ENCODE measurements at regions not wholly inside any gene's neighbourhood (a gene's known extent, or its start where the extent isn't known, plus 50 kb on each side); places are given as distances from the start of the nearest gene placed in this dataset.

DNA sequence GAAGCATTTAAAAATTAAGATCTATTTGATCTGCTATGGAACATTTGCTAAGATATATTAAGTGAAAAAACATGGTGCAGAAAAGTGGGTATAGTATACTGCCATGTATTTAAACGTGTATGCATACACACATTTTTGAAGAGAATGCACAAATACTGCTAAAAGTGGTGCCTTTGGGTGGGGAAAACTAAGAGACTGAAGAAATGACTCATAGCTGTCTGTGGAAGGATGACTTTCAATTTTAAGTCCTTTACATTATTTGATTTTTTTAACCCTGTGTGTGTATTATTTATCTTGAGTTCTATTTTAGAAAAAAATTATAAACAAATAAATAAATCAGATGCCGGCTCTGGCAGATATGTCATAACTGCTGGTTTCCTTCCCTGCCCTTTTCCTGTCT lies 120.7 kb upstream of the SLIT3 start (continued):
- no peak for TF ChIP-seq ZNF281 (CRISPR knock-in tag; IDR thresholded peaks at IDR 0.05; ENCODE audit: borderline replicate concordance)
- TF ChIP-seq NFIB (CRISPR knock-in tag; IDR thresholded peaks at IDR 0.05; ENCODE audit: borderline replicate concordance) = no peak
- TF ChIP-seq EP300 (IDR thresholded peaks at IDR 0.05; ENCODE audit: low read depth in 2 of 2, low read length in 2 of 2) = no peak
- TF ChIP-seq EP300 (CRISPR knock-in tag; IDR thresholded peaks at IDR 0.05; ENCODE audit: borderline replicate concordance) = no peak
- no peak for TF ChIP-seq LBX2 (CRISPR knock-in tag; IDR thresholded peaks at IDR 0.05; ENCODE audit: borderline replicate concordance)

DNA sequence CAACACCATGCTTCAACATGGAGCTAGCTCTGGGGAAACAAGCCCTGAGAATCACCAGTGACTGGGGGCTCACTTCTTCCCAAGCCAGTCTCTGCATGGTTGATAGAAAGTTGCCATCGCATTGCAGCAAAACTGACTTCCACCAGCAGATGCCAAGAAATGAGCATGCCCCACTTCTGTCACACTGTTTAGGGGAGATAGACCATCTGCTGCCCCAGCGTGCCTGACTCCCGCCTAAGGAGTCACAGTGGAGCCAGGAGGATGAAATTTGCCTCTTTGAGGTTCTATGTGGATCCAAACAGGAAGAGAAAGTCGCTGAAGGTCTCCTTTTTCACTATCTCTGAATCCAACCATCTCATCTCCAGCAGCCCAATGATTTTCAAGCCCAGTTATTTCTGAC lies 116.7 kb upstream of the SLIT3 start:
- H3K9ac ChIP-seq (ENCODE audit: insufficient read depth, low read depth, low read length) = no peak overlapping the region
- WGBS (ENCODE audit: low lambda C conversion rate) = 0% methylated on average over 1 of the region's 4 CpGs
- no TSS peak for BruUV-seq (replicated peaks)
- TF ChIP-seq KMT2B (CRISPR knock-in tag; IDR thresholded peaks at IDR 0.05) (no peak), ZBTB7B (CRISPR knock-in tag; IDR thresholded peaks at IDR 0.05) (no peak), RAD51 (IDR thresholded peaks at IDR 0.05; ENCODE audit: borderline replicate concordance) (no peak), RNF2 (conservative IDR thresholded peaks at IDR 0.05; ENCODE audit: low read depth) (no peak), GABPA (IDR thresholded peaks at IDR 0.05; ENCODE audit: low read depth, low read length) (no peak), GABPA (CRISPR knock-in tag; IDR thresholded peaks at IDR 0.05; ENCODE audit: low read depth) (no peak), CBX1 (IDR thresholded peaks at IDR 0.05; ENCODE audit: low read depth) (no peak), ZNF792 (CRISPR knock-in tag; IDR thresholded peaks at IDR 0.05) (no peak), ARID5B (CRISPR knock-in tag; IDR thresholded peaks at IDR 0.05) (no peak)
- TF ChIP-seq, protein P1, sequence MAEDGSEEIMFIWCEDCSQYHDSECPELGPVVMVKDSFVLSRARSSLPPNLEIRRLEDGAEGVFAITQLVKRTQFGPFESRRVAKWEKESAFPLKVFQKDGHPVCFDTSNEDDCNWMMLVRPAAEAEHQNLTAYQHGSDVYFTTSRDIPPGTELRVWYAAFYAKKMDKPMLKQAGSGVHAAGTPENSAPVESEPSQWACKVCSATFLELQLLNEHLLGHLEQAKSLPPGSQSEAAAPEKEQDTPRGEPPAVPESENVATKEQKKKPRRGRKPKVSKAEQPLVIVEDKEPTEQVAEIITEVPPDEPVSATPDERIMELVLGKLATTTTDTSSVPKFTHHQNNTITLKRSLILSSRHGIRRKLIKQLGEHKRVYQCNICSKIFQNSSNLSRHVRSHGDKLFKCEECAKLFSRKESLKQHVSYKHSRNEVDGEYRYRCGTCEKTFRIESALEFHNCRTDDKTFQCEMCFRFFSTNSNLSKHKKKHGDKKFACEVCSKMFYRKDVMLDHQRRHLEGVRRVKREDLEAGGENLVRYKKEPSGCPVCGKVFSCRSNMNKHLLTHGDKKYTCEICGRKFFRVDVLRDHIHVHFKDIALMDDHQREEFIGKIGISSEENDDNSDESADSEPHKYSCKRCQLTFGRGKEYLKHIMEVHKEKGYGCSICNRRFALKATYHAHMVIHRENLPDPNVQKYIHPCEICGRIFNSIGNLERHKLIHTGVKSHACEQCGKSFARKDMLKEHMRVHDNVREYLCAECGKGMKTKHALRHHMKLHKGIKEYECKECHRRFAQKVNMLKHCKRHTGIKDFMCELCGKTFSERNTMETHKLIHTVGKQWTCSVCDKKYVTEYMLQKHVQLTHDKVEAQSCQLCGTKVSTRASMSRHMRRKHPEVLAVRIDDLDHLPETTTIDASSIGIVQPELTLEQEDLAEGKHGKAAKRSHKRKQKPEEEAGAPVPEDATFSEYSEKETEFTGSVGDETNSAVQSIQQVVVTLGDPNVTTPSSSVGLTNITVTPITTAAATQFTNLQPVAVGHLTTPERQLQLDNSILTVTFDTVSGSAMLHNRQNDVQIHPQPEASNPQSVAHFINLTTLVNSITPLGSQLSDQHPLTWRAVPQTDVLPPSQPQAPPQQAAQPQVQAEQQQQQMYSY (CRISPR knock-in tag; IDR thresholded peaks at IDR 0.05) = no peak
- no peaks in the 10 kb centered on the region for H3K27me3 ChIP-seq (ENCODE audit: control insufficient read depth in 1 of 2, insufficient read depth in 2 of 2, low read length in 2 of 2)
- H3K4me1 ChIP-seq (ENCODE audit: insufficient read depth, low read length) = no peaks in the 10 kb centered on the region
- H3K36me3 ChIP-seq (replicated peaks in 1 of 2; ENCODE audit: control insufficient read depth in 1 of 2, insufficient read depth in 2 of 2, low read length in 2 of 2) = no peaks in the 10 kb centered on the region
- H4K20me1 ChIP-seq (ENCODE audit: insufficient read depth, low read length) = no peaks in the 10 kb centered on the region
- H3K79me2 ChIP-seq (ENCODE audit: insufficient read depth, low read length) = no peaks in the 10 kb centered on the region
- H3K27ac ChIP-seq (ENCODE audit: extremely low read length, insufficient read depth, low read length) = no peak overlapping the region
- no peak overlapping the region for H3K4me2 ChIP-seq (ENCODE audit: low read depth, low read length)
- H3K9me3 ChIP-seq (ENCODE audit: low read length) = no peaks in the 10 kb centered on the region
- no peak overlapping the region for H2AFZ ChIP-seq (ENCODE audit: low read length)
- ATAC-seq (no peak), DNase-seq (ENCODE audit: low spot score) (no peak), FAIRE-seq (no peak)
- intact Hi-C loops (cut with micrococcal nuclease; ENCODE audit: unreplicated experiment) = no loop called here
- CTCF ChIA-PET (ENCODE audit: low intra/inter-chr PET ratio, low total read pairs) = no interaction called here
- POLR2A ChIA-PET = no interaction called here
- in situ Hi-C loops (cut with HindIII; ENCODE audit: extremely low pct_ligation_motif_present, low pct_unique_long_range_greater_than_20kb) = no loop called here
- no peak overlapping the region for H3K4me3 ChIP-seq (replicated peaks in 1 of 3; ENCODE audit: insufficient read depth in 1 of 3, low read depth in 2 of 3, low read length in 3 of 3)

All from HepG2 (cell line).